ENCODE measurements at regions not wholly inside any gene's neighbourhood (a gene's known extent, or its start where the extent isn't known, plus 50 kb on each side); places are given as distances from the start of the nearest gene placed in this dataset.

GRCh38 chr4:138028923-138029322 is 213.2 kb downstream of the SLC7A11 start:
- DNase-seq (ENCODE audit: low spot score) (no peak), ATAC-seq (no peak)
- Mint-ChIP-seq H3K36me3 (no peaks in the 10 kb centered on the region), H3K9me3 (no peaks in the 10 kb centered on the region), H3K4me3 (no peak overlapping the region), H3K4me1 (ENCODE audit: low read depth in 2 of 2) (no peaks in the 10 kb centered on the region), H3K27ac (no peak overlapping the region), H3K27me3 (no peaks in the 10 kb centered on the region)

- no peaks in the 10 kb centered on the region for H3K27me3 Mint-ChIP-seq
- ATAC-seq, result no peak
- no peaks in the 10 kb centered on the region for H3K36me3 Mint-ChIP-seq
- no peaks in the 10 kb centered on the region for H3K4me1 Mint-ChIP-seq (ENCODE audit: low read depth in 2 of 2)
- H3K27ac Mint-ChIP-seq, result no peak overlapping the region
- no peaks in the 10 kb centered on the region for H3K9me3 Mint-ChIP-seq
- DNase-seq (ENCODE audit: low spot score), result no peak
- H3K4me3 Mint-ChIP-seq, result no peak overlapping the region
These were observed 220.9 kb downstream of the SLC7A11 start for GRCh38 chr4:138021139-138021830.

GRCh38 chr4:138014590-138015288 is 227.4 kb downstream of the SLC7A11 start:
- Mint-ChIP-seq H3K4me3 (no peak overlapping the region), H3K27me3 (no peaks in the 10 kb centered on the region), H3K27ac (no peak overlapping the region), H3K4me1 (ENCODE audit: low read depth in 2 of 2) (no peaks in the 10 kb centered on the region), H3K9me3 (no peaks in the 10 kb centered on the region), H3K36me3 (no peaks in the 10 kb centered on the region)
- no peak for DNase-seq (ENCODE audit: low spot score)
- no peak for ATAC-seq

GRCh38 chr4:138013625-138014024 is 228.5 kb downstream of the SLC7A11 start:
- H3K27me3 Mint-ChIP-seq, result no peaks in the 10 kb centered on the region
- H3K4me3 Mint-ChIP-seq, result no peak overlapping the region
- no peaks in the 10 kb centered on the region for H3K36me3 Mint-ChIP-seq
- DNase-seq (ENCODE audit: low spot score) (no peak), ATAC-seq (no peak)
- H3K27ac Mint-ChIP-seq, result no peak overlapping the region
- no peaks in the 10 kb centered on the region for H3K9me3 Mint-ChIP-seq
- no peaks in the 10 kb centered on the region for H3K4me1 Mint-ChIP-seq (ENCODE audit: low read depth in 2 of 2)

GRCh38 chr4:138010639-138011038 is 231.5 kb downstream of the SLC7A11 start:
- Mint-ChIP-seq H3K4me1 (ENCODE audit: low read depth in 2 of 2) (no peaks in the 10 kb centered on the region), H3K27me3 (no peaks in the 10 kb centered on the region), H3K9me3 (no peaks in the 10 kb centered on the region), H3K4me3 (no peak overlapping the region), H3K36me3 (no peaks in the 10 kb centered on the region), H3K27ac (no peak overlapping the region)
- ATAC-seq (no peak), DNase-seq (ENCODE audit: low spot score) (no peak)

- Mint-ChIP-seq H3K4me1 (ENCODE audit: low read depth in 2 of 2) (no peaks in the 10 kb centered on the region), H3K27ac (no peak overlapping the region), H3K9me3 (peaks cover 4% of the 10 kb centered on the region), H3K36me3 (no peaks in the 10 kb centered on the region), H3K4me3 (no peak overlapping the region), H3K27me3 (no peaks in the 10 kb centered on the region)
- ATAC-seq (no peak), DNase-seq (ENCODE audit: low spot score) (no peak)
These were observed 234.6 kb downstream of the SLC7A11 start for GRCh38 chr4:138007572-138007971.

- ATAC-seq, result no peak
- no peaks in the 10 kb centered on the region for H3K36me3 Mint-ChIP-seq
- H3K9me3 Mint-ChIP-seq, result peaks cover 4% of the 10 kb centered on the region
- H3K27me3 Mint-ChIP-seq, result no peaks in the 10 kb centered on the region
- no peaks in the 10 kb centered on the region for H3K4me1 Mint-ChIP-seq (ENCODE audit: low read depth in 2 of 2)
- H3K4me3 Mint-ChIP-seq, result no peak overlapping the region
- no peak overlapping the region for H3K27ac Mint-ChIP-seq
- no peak for DNase-seq (ENCODE audit: low spot score)
These were observed 236.7 kb downstream of the SLC7A11 start for GRCh38 chr4:138005486-138005885.

- DNase-seq (ENCODE audit: low spot score) (no peak), ATAC-seq (no peak)
- Mint-ChIP-seq H3K4me3 (no peak overlapping the region), H3K36me3 (no peaks in the 10 kb centered on the region), H3K27me3 (no peaks in the 10 kb centered on the region), H3K27ac (no peak overlapping the region), H3K9me3 (peaks cover 8% of the 10 kb centered on the region), H3K4me1 (ENCODE audit: low read depth in 2 of 2) (no peaks in the 10 kb centered on the region)
These were observed 238.9 kb downstream of the SLC7A11 start for GRCh38 chr4:138003248-138003647.

- Mint-ChIP-seq H3K36me3 (no peaks in the 10 kb centered on the region), H3K27me3 (no peaks in the 10 kb centered on the region), H3K27ac (no peak overlapping the region), H3K4me3 (no peak overlapping the region), H3K9me3 (peaks cover 8% of the 10 kb centered on the region), H3K4me1 (ENCODE audit: low read depth in 2 of 2) (no peaks in the 10 kb centered on the region)
- DNase-seq (ENCODE audit: low spot score), result no peak
- ATAC-seq, result no peak
These were observed 243.3 kb downstream of the SLC7A11 start for GRCh38 chr4:137998666-137999429.

- Mint-ChIP-seq H3K4me1 (ENCODE audit: low read depth in 2 of 2) (no peaks in the 10 kb centered on the region), H3K9me3 (peaks cover 3% of the 10 kb centered on the region), H3K36me3 (no peaks in the 10 kb centered on the region), H3K4me3 (no peak overlapping the region), H3K27ac (no peak overlapping the region), H3K27me3 (no peaks in the 10 kb centered on the region)
- ATAC-seq (no peak), DNase-seq (ENCODE audit: low spot score) (no peak)
These were observed 244.7 kb downstream of the SLC7A11 start for GRCh38 chr4:137997496-137997895.

GRCh38 chr4:137994853-137995252 is 247.3 kb downstream of the SLC7A11 start:
- Mint-ChIP-seq H3K27me3 (no peaks in the 10 kb centered on the region), H3K4me1 (ENCODE audit: low read depth in 2 of 2) (no peaks in the 10 kb centered on the region), H3K36me3 (no peaks in the 10 kb centered on the region), H3K4me3 (no peak overlapping the region), H3K27ac (no peak overlapping the region), H3K9me3 (peaks cover 3% of the 10 kb centered on the region)
- ATAC-seq (no peak), DNase-seq (ENCODE audit: low spot score) (no peak)

GRCh38 chr4:137993232-137993631 is 248.9 kb downstream of the SLC7A11 start:
- ATAC-seq, result no peak
- peaks cover 5% of the 10 kb centered on the region for H3K9me3 Mint-ChIP-seq

GRCh38 chr4:137981277-137981676 is 260.9 kb downstream of the SLC7A11 start:
- Mint-ChIP-seq H3K27ac (no peak overlapping the region), H3K4me3 (no peak overlapping the region), H3K36me3 (peaks cover 6% of the 10 kb centered on the region), H3K4me1 (ENCODE audit: low read depth in 2 of 2) (no peaks in the 10 kb centered on the region), H3K9me3 (peaks cover 14% of the 10 kb centered on the region), H3K27me3 (no peaks in the 10 kb centered on the region)
- no peak for ATAC-seq
- DNase-seq (ENCODE audit: low spot score), result no peak

More at GRCh38 chr4:137993232-137993631, 248.9 kb downstream of the SLC7A11 start:
- DNase-seq (ENCODE audit: low spot score), result no peak
- no peak overlapping the region for H3K4me3 Mint-ChIP-seq
- no peaks in the 10 kb centered on the region for H3K27me3 Mint-ChIP-seq
- no peak overlapping the region for H3K27ac Mint-ChIP-seq
- no peaks in the 10 kb centered on the region for H3K4me1 Mint-ChIP-seq (ENCODE audit: low read depth in 2 of 2)
- no peaks in the 10 kb centered on the region for H3K36me3 Mint-ChIP-seq

GRCh38 chr4:137980641-137981040 is 261.5 kb downstream of the SLC7A11 start:
- H3K9me3 Mint-ChIP-seq, result peaks cover 14% of the 10 kb centered on the region
- no peaks in the 10 kb centered on the region for H3K27me3 Mint-ChIP-seq
- no peak for ATAC-seq
- no peak overlapping the region for H3K27ac Mint-ChIP-seq
- H3K36me3 Mint-ChIP-seq, result peaks cover 6% of the 10 kb centered on the region
- H3K4me3 Mint-ChIP-seq, result no peak overlapping the region
- no peaks in the 10 kb centered on the region for H3K4me1 Mint-ChIP-seq (ENCODE audit: low read depth in 2 of 2)
- DNase-seq (ENCODE audit: low spot score), result no peak
